ENCODE measurements at regions not wholly inside any gene's neighbourhood (a gene's known extent, or its start where the extent isn't known, plus 50 kb on each side); places are given as distances from the start of the nearest gene placed in this dataset.

DNA sequence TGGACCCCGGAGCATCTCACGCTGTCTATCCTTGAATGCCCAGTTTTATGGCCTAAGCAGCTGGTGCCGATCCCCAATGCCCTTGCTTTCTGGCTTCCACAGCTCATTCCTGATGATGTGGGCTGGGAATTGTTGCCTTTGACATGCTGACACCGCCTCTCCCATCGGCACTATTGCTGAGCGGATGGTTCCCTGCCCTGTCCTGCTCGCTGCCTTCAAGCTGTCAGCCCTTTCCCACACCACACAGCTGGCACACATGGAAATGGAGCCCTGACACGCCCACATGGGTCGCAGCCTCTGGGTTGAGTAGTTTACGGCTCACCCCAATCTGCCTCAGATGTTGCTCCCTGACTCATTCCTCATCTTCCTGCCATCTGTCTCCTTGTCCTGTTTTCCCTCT lies 110.2 kb upstream of the SESN3 start:
- peak; percentile 42 for DNase-seq

GRCh38 chr11:95339086-95339901 lies 108.3 kb upstream of the SESN3 start:
- no peak for DNase-seq

DNA sequence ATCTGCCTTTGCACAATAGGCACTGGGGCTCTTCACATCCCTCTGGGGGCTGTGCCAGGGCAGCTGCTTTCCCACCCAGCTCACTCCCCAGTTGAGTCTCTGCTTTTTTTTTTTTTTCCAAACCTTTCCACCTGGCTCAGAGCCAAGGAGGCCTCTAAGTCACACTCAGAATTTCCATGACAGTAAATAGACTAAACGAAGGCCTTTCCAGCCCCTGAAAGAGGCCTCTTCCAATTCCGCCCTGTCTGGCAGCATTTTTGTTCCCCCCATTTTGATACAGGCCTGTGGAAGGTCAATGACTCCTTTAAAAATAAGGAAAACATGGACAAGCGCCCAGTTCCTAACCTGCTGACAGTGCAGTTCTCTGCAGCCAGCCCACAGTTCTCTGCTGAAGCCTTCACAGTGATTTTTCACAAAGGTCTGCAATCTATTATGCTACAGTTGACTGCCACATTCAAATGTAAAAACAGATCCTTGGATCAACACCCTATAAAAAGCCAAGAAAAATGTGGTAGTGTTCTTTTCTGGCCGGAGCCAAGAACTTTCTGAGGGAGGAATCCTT lies 107.5 kb upstream of the SESN3 start:
- DNase-seq = no peak

- DNase-seq = no peak
Observed at GRCh38 chr11:95337972-95338429, 107.0 kb upstream of the SESN3 start.

GRCh38 chr11:95337175-95337957 lies 106.4 kb upstream of the SESN3 start:
- peak; percentile 5 for DNase-seq

GRCh38 chr11:95335989-95336388 lies 105.0 kb upstream of the SESN3 start:
- DNase-seq = no peak

- no peak for DNase-seq
Observed at GRCh38 chr11:95331161-95331560, 100.2 kb upstream of the SESN3 start.

- DNase-seq = no peak
Observed at GRCh38 chr11:95330302-95330701, 99.3 kb upstream of the SESN3 start.

- no peak for DNase-seq
Observed at GRCh38 chr11:95327273-95327948, 96.4 kb upstream of the SESN3 start.

DNA sequence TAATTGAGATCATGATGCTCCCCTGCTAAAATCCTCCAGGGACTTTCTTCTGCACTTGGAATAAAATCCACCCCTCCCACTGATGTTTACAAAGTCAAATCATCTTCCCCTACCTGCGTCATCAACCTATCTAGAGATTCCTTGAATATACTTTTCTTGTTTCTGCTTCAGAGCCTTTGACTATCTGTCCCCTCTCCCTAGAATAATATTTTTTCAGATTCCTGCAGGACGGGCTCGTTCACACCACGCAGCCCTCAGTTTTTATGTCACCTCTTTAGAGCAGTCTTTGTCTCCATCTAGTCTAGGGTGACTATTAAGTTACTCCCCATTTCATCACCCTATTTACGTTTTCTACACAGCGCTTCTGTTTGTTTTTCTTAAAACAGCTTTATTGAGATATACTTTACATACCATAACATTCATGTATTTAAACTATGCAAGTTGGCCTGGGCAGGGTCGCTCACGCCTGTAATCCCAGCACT lies 94.8 kb upstream of the SESN3 start:
- no peak for DNase-seq

- DNase-seq = no peak
Observed at GRCh38 chr11:95324826-95325225, 93.8 kb upstream of the SESN3 start.

GRCh38 chr11:95322539-95322938 lies 91.5 kb upstream of the SESN3 start:
- DNase-seq = peak; percentile 30

- DNase-seq = no peak
Observed at GRCh38 chr11:95318498-95318897, 87.5 kb upstream of the SESN3 start.

- DNase-seq = no peak
Observed at GRCh38 chr11:95308512-95309035, 77.6 kb upstream of the SESN3 start.

GRCh38 chr11:95307286-95307685 lies 76.3 kb upstream of the SESN3 start:
- DNase-seq = no peak

GRCh38 chr11:95306801-95307200 lies 75.8 kb upstream of the SESN3 start:
- no peak for DNase-seq

DNA sequence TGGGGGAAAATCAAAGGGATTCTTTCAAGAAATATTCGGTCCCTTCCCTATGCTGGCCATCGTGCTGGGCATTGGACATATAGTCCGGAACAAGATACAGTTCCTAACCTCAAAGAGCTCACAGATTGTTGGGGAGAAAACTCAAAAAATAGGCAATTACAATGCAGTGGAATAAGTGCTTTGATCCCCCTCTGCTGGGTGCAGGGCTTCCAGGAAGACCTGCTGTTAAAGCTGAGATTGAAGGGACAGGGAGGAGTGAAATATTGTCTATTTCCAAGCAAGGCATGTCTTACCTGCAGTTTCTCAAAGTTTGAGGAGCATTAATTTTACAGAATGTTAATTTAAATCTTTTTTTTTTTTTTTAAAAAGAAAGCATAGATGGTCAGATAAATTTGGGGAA lies 75.1 kb upstream of the SESN3 start:
- DNase-seq = no peak

DNA sequence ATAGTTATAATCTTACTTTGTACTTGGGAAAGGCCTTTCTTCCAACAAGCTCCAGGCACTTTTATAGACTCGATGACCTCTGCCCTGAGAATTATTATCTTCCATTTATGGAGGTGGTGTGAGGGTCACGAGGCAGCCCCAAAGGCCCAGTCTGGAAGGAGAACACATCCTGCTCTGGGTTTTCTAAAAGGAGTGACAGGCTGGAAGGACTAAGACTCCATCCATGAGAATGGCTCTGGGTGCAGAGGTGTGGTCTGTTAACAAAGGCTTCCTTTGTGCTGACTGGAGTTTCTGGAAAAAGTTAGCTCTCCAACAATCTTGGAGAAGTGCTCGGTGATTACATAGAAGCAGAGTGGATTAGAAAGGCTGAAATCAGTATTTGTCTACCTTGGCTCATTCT lies 74.7 kb upstream of the SESN3 start:
- DNase-seq = no peak

DNA sequence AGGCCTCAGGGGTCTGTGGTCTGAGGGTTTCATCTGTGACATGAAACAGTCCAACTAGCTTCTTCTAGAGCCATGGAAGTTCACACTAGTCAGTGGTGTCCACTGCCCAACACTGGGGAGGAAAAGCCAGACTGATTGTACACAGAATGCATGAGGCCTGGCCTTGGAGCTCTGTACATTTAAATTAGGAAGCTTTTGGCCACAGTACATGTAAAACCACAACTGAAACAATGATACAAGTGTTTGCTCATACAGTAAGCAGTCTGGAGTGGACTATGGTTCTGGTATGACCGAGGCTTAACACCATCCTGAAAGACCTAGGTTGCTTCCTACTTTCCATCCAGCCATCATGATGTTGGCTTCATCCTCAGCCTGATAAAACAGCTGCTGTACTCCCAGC lies 73.8 kb upstream of the SESN3 start:
- DNase-seq = no peak

DNA sequence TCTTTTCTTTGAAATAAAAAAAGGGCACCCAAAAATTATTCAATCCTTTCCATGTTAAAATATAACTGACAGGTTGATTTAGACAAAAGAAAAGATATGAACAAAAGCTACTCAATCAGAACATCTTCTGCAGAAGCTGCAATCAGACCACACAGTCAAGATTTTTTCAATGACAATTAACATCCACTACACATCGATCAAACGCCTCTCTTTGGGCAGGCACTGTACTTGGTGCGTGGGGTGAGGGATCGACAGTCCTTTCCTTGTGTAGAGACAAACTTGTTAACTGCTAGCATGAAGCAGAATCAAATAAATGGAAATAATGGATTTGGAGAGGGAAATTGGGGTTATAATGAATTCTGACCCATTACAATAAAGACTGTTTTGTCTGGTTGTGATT lies 71.2 kb upstream of the SESN3 start:
- no peak for DNase-seq

DNA sequence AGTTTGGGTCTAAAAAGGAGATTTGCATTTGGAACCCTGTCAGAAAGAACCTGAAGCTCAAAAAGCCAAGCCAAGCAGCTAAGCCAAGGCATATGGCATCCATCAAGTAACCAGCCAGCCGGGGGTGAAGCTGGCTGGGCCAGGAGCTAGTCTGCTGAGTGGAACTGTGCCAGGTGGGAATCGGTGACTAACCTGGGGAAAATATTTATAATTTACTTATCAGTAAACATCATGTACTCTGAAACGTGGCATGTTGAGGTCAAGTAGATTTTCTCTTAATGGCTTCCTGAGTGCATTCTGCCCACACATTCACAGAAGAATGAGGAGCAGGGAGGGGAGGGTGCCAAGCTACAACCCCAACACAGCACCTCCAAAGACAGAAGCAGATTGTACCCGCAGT lies 70.5 kb upstream of the SESN3 start:
- DNase-seq = no peak

DNA sequence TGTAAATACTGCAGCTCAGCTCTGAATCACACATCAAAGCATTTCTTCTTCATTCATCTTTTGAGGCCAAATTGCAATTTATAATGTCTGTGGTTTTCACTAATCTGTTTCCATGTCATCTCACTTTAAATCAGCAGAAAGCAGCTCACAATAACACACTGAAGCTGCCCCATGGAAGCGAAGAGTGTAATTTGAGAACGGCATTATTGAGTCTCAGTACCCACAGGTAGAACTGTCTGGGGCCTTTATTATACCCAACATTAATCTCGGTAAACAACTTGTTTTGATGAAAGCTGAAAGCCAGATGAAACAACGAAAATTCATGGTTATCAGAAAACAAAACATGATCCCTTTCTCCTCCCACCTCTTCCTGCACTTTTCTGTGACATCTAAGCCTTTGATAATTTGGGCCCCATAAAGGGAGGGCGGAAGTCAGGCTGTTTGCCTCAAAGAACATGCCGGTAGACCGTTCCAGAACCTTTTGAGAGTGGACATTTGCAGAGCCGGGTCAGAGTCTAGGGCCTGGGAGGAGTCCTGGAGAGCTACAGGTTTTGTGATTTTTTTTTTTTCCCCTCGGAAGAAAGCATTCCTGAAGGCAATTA lies 68.2 kb upstream of the SESN3 start:
- no peak for DNase-seq

Measured in HCEC 1CT (cell line).